Kidney glomerular epithelial cell (primary cell): ENCODE measurements at regions not wholly inside any gene's neighbourhood (a gene's known extent, or its start where the extent isn't known, plus 50 kb on each side); places are given as distances from the start of the nearest gene placed in this dataset.

Experiments
- DNase-seq: peaks from one replicate; lab custom pipeline; 2025; lab: John Stamatoyannopoulos, UW

- DNase-seq, result no peak
Measured at GRCh38 chr7:9981742-9982349, 991.8 kb upstream of the PHF14 start.

- no peak for DNase-seq
Measured at GRCh38 chr7:9983048-9983447, 990.6 kb upstream of the PHF14 start.

DNA sequence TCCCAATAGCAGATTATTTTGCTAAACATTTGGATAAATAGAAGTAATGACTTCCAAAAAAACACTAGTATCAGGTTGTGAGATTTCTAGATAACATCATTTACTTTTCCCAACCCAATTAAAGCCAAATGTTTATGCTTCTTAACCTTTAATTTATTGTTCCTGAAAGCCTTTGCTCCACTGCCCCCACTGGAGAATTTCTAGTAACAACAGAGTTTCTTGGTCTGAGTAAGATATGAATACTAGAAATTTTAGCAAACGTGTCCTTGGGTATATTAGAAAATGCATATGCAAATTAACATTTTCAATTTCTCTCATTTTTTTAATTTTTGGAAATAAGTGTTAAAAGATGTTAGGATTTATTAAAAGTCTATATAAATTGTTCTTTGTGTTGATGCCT lies 958.0 kb upstream of the PHF14 start:
- no peak for DNase-seq

DNA sequence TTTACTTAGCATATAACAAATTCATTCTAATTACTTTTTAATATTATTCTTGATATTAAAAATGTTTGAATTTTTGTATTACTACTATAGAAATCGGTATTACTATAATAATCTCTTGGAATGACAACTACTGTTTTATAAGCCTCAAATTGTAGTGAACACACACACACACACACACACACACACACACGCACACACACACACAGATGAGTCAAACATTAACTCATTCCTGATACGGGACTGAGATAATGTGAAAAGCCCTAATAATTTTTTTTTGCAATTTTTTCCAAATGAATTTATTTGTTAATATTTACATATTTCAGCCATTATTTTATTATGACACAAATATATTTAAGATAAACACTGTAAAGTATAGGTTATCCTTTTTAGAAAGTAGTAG lies 951.2 kb upstream of the PHF14 start:
- no peak for DNase-seq

GRCh38 chr7:10022957-10023356 lies 950.7 kb upstream of the PHF14 start:
- DNase-seq, result peak; percentile 11

DNA sequence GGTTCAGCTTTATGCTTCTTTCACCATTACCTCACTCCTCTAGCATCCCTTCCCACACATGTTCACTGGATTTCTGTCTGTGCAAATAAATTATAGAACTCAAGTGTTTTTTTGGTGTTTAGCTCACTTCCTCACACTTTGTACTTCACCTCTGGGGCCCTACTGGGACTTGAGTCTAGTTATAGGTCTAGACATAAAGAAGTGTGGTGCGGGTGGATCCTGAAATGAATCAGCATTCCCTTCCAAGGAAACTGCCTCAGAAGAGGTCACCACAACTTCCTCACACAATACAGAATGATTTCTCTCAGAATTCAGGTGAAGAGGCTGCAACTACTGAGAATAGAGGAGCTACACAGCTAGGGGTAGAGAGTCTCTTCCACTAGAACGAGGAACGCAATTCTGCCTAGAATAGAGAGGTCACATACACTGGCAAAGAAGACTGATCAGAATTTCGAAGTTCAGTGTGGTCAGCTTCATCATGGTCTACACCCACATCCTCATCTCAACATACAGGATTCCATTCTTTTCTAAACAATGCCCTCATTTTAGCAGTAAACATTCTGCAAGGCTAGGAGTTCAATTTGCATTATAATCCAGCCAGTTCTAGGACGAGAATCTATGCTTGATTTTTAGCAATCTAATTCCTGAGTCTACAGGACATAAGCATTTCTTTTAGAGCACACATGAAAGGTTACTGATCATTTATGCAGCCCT lies 938.7 kb upstream of the PHF14 start:
- DNase-seq, result no peak

GRCh38 chr7:10036693-10037092 lies 937.0 kb upstream of the PHF14 start:
- no peak for DNase-seq

- DNase-seq, result no peak
Measured at GRCh38 chr7:10038351-10038750, 935.3 kb upstream of the PHF14 start.

GRCh38 chr7:10040674-10041073 lies 933.0 kb upstream of the PHF14 start:
- no peak for DNase-seq

DNA sequence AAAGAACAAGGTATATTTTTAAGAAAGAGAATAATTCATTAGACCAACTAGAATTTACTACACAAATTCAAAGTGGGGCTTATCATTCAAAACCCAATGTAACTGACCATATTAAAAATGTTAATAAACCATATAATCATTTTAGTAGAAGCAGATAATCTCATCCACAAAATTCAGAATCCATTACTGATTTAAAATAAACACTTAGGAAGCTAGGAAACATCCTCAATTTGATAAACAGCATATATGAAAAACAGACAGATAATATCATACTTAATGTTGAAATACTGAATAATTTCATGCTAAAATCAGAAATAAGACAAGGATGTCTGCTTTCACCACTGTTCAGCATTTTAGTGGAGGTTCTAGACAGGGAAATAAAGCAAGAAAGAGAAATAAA lies 902.8 kb upstream of the PHF14 start:
- DNase-seq, result no peak

GRCh38 chr7:10075866-10076265 lies 897.8 kb upstream of the PHF14 start:
- DNase-seq, result no peak

DNA sequence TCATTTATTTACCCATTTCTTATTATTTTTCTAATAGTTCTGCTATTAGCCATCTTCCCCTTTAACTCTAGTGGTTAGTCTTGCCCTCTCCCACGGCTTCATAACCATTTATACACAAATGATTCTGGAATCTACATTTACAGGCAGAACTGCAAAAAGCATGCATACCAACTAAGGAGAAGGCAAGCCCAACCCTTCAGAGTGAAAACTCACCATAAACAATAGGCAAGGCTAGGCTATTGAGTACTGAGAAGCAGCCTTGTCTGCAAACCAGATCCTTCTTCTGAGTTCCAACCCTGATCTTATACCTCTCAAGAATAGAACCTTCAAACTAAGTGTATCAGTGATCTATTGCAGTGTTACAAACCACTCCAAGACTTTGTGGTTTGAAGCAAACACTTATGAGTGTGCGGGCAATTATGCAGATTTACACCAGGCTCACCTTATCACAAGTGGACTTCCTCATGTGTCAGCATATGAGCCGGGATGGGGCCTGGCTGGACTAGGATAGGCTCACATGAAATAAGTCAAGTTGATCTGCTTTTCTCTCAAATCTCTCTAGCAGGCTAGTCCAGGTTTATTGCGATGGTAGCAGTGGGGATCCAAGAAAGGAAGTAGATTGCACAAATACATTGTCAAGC lies 896.9 kb upstream of the PHF14 start:
- DNase-seq, result no peak

GRCh38 chr7:10079572-10079971 lies 894.1 kb upstream of the PHF14 start:
- no peak for DNase-seq

DNA sequence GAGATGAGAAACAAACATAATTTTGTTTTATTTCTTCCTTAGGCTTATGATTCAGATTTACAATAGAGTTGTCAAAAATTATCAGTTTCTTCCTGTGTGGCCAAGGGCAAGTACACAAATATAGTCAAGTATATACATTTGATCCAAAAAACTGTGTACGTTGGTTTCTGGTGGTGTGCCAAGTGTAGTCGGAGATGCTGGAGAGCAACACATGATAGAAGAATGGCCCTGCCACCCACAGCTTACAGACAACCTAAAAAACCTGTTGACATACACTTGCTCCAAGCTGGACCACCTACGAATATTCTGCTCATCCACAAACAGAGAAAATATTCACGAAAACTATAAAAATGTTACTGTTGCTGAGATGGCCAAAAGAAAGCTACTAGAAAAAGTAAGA lies 890.8 kb upstream of the PHF14 start:
- no peak for DNase-seq

DNA sequence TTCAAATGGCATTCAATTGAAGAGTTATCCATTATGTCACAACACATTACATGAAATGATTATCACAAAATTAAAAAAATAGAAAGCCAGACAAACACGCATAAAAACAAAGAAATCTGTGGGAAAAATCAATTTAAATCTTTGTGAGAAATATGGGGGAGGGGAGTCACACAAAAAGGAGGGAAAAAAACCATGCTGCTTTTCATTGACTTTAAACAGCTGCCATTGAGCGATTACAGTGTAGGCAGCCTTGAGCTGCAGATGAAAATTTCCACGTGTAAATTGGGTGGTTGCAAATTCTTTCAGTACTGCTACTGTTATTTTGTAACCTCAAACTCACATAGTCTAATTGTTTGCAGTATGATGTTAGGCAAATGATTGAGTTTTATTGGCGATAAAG lies 889.9 kb upstream of the PHF14 start:
- DNase-seq, result no peak

GRCh38 chr7:10085231-10085630 lies 888.4 kb upstream of the PHF14 start:
- no peak for DNase-seq

DNA sequence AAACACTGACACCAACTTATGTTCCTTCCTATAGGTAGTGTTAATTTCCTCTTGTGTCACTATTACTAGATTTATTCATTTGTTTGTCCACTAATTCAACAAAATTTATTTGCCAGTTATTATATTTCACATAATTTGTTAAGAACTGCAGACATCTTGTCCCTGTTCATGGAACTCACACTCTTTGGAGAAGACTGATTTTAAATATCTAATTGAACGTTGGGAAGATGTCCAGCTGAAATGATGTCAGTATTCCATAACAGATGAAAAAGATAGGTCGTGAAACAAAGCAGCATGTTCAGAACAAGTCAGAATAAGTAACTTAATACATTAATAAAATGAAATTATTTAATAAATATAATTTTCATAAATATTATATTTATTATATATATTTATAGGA lies 873.1 kb upstream of the PHF14 start:
- no peak for DNase-seq

DNA sequence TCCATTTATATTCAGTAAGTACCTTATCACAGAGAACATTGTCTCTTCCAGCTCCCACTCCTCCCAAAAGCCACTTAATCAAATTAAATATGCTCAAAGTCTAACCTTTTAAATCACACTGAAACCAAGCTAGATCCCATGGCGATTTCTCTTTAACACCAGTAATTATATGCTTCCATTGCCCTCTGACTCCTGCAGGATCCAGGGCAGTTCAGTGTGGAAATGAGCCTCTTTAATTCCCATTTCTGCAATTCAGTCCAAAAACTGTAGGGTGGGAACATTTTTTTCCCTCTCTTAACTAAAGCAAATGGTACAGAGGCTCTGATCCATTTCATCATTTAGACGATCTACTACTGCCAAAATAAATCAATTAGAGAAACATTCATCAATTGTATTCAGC lies 872.3 kb upstream of the PHF14 start:
- no peak for DNase-seq

DNA sequence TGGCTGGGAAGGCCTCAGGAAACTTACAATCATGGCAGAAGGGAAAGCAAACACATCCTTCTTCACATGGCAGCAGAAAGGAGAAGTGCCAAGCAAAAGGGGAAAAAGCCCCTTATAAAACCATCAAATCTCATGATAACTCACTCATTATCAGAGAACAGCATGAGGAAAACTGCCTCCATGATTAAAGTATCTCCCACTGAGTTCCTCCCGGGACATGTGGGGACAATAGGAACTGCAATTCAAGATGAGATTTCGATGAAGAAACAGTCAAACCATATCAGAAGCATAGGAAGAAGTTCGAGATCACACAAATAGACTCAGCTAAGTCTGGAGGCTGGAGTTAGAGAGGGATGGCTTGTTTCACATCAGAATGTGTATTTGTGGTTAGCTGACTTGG lies 869.4 kb upstream of the PHF14 start:
- no peak for DNase-seq

GRCh38 chr7:10106609-10107008 lies 867.1 kb upstream of the PHF14 start:
- peak; percentile 32 for DNase-seq

DNA sequence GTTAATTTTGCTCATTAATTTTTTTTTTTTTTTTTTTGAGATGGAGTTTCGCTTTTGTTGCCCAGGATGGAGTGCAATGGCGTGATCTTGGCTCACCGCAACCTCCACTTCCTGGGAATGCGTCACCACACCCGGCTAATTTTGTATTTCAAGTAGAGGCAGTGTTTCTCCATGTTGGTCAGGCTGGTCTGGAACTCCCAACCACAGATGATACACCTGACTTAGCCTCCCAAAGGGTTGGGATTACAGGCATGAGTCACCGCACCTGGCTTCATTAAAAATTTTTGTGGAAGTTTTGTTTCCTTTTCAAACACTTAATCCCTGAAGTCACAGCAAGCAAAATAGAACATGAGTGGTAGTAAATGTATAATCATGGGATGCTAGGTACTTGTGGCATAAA lies 857.2 kb upstream of the PHF14 start:
- DNase-seq, result no peak

DNA sequence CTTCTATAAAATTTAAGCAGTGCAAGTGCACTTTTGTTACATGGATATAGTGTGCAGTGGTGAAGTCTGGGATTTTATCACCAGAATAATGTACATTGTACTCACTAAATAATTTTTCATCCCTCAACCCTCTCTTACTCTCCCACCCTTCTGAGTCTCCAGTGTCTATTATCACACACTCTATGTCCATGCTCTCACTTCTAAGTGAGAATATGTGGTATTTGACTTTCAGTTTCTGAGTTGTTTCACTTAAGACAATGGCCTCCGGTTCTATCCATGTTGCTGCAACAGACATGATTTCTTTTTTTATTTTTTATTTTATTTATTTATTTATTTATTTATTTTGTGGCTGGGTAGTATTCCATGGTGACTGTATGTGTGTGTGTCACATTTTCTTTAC lies 855.9 kb upstream of the PHF14 start:
- DNase-seq, result no peak

GRCh38 chr7:10120936-10121335 lies 852.7 kb upstream of the PHF14 start:
- no peak for DNase-seq

GRCh38 chr7:10121631-10122030 lies 852.0 kb upstream of the PHF14 start:
- DNase-seq, result no peak
